ENCODE measurements at regions not wholly inside any gene's neighbourhood (a gene's known extent, or its start where the extent isn't known, plus 50 kb on each side); places are given as distances from the start of the nearest gene placed in this dataset.

- Histone ChIP-seq H3K9me3 (ENCODE audit: control insufficient read depth, low read depth, low read length) (no peaks in the 10 kb centered on the region), H3K27me3 (ENCODE audit: control insufficient read depth, extremely low read depth, insufficient read depth, low read length) (no peaks in the 10 kb centered on the region), H3K27ac (ENCODE audit: control insufficient read depth, insufficient read depth, low read length) (no peak overlapping the region), H4K20me1 (ENCODE audit: control insufficient read depth, extremely low read depth, insufficient read depth, low read length) (no peaks in the 10 kb centered on the region), H3K4me1 (ENCODE audit: control insufficient read depth, extremely low read depth, insufficient read depth, low read length) (no peaks in the 10 kb centered on the region), H3K4me3 (ENCODE audit: control insufficient read depth in 2 of 3, extremely low read depth in 1 of 3, insufficient read depth in 2 of 3, low read depth in 1 of 3, low read length in 3 of 3) (no peak overlapping the region), H3K4me2 (ENCODE audit: control insufficient read depth, extremely low read depth, insufficient read depth, low read depth, low read length) (no peak overlapping the region), H3K9me1 (ENCODE audit: control insufficient read depth, extremely low read depth, insufficient read depth, low read length) (no peaks in the 10 kb centered on the region), H2AFZ (ENCODE audit: control insufficient read depth, low read length) (no peak overlapping the region), H3K79me2 (ENCODE audit: control insufficient read depth, insufficient read depth, low read length) (no peaks in the 10 kb centered on the region), H3K36me3 (ENCODE audit: control insufficient read depth in 2 of 2, extremely low read depth in 1 of 2, insufficient read depth in 2 of 2, low read length in 2 of 2) (no peaks in the 10 kb centered on the region), H3K9ac (ENCODE audit: control insufficient read depth, extremely low read depth, insufficient read depth, low read length) (no peak overlapping the region)
- TF ChIP-seq EZH2 (IDR thresholded peaks at IDR 0.05; ENCODE audit: low read length) (no peak), CTCF (optimal IDR thresholded peaks at IDR 0.05 in 1 of 3, IDR thresholded peaks at IDR 0.05 in 1 of 3, conservative IDR thresholded peaks at IDR 0.05 in 1 of 3; ENCODE audit: extremely low read depth in 1 of 3, insufficient read depth in 2 of 3, low read length in 3 of 3) (no peak)
- FAIRE-seq (no peak), DNase-seq (ENCODE audit: low read depth, low spot score) (no peak)
- dilution Hi-C loops (cut with MboI; ENCODE audit: extremely low pct_ligation_motif_present, low sequenced_read_pairs) = no loop called here
Observed at GRCh38 chr9:103809745-103810144, 284.4 kb upstream of the SMC2 start.

- Histone ChIP-seq H3K4me1 (ENCODE audit: control insufficient read depth, extremely low read depth, insufficient read depth, low read length) (no peaks in the 10 kb centered on the region), H3K79me2 (ENCODE audit: control insufficient read depth, insufficient read depth, low read length) (no peaks in the 10 kb centered on the region), H3K9ac (ENCODE audit: control insufficient read depth, extremely low read depth, insufficient read depth, low read length) (no peak overlapping the region), H3K4me3 (ENCODE audit: control insufficient read depth in 2 of 3, extremely low read depth in 1 of 3, insufficient read depth in 2 of 3, low read depth in 1 of 3, low read length in 3 of 3) (no peak overlapping the region), H3K27me3 (ENCODE audit: control insufficient read depth, extremely low read depth, insufficient read depth, low read length) (no peaks in the 10 kb centered on the region), H2AFZ (ENCODE audit: control insufficient read depth, low read length) (no peak overlapping the region), H3K9me1 (ENCODE audit: control insufficient read depth, extremely low read depth, insufficient read depth, low read length) (no peaks in the 10 kb centered on the region), H3K4me2 (ENCODE audit: control insufficient read depth, extremely low read depth, insufficient read depth, low read depth, low read length) (no peak overlapping the region), H4K20me1 (ENCODE audit: control insufficient read depth, extremely low read depth, insufficient read depth, low read length) (no peaks in the 10 kb centered on the region), H3K9me3 (ENCODE audit: control insufficient read depth, low read depth, low read length) (no peaks in the 10 kb centered on the region), H3K36me3 (ENCODE audit: control insufficient read depth in 2 of 2, extremely low read depth in 1 of 2, insufficient read depth in 2 of 2, low read length in 2 of 2) (no peaks in the 10 kb centered on the region), H3K27ac (ENCODE audit: control insufficient read depth, insufficient read depth, low read length) (no peak overlapping the region)
- DNase-seq (ENCODE audit: low read depth, low spot score) (no peak), FAIRE-seq (no peak)
- dilution Hi-C loops (cut with MboI; ENCODE audit: extremely low pct_ligation_motif_present, low sequenced_read_pairs) = no loop called here
- TF ChIP-seq EZH2 (IDR thresholded peaks at IDR 0.05; ENCODE audit: low read length) = no peak
- no peak for TF ChIP-seq CTCF (optimal IDR thresholded peaks at IDR 0.05 in 1 of 3, IDR thresholded peaks at IDR 0.05 in 1 of 3, conservative IDR thresholded peaks at IDR 0.05 in 1 of 3; ENCODE audit: extremely low read depth in 1 of 3, insufficient read depth in 2 of 3, low read length in 3 of 3)
Observed at GRCh38 chr9:103811462-103811861, 282.6 kb upstream of the SMC2 start.

All from keratinocyte (primary cell).